HL-60 (cell line): ENCODE measurements at regions not wholly inside any gene's neighbourhood (a gene's known extent, or its start where the extent isn't known, plus 50 kb on each side); places are given as distances from the start of the nearest gene placed in this dataset.

Experiments
- DNase-seq, 2 experiments: peaks; one replicate each; pipeline ENCODE4 v3.0.0-alpha.2; 2010 to 2020; ENCODE audit warnings: low read depth in 1 of 2, low spot score in 1 of 2
- H3K27ac ChIP-seq: fragments of 250-450 bp; sonication (Bioruptor Pico); replicated peaks from 2 replicates; pipeline ENCODE4 v1.5.1; 2020; ENCODE audit warnings: mild to moderate bottlenecking, moderate library complexity
- H3K27me3 ChIP-seq: fragments of 250-450 bp; sonication (Bioruptor Pico); 2 replicates; pipeline ENCODE4 v1.5.1; 2021; ENCODE audit warnings: mild to moderate bottlenecking, moderate library complexity; ENCODE audit not compliant: insufficient read depth, poor library complexity, severe bottlenecking
- H3K4me3 ChIP-seq: replicated peaks from 2 replicates; pipeline ENCODE4 v1.5.1; 2011; ENCODE audit warnings: mild to moderate bottlenecking, control low read depth, low read length; ENCODE audit not compliant: insufficient read depth
- GABPA ChIP-seq: IDR thresholded peaks from 2 replicates; pipeline ENCODE4 v1.6.1; 2012; ENCODE audit warnings: low read depth
- POLR2AphosphoS5 ChIP-seq: IDR thresholded peaks from 2 replicates; pipeline ENCODE4 v1.6.1; 2012; ENCODE audit warnings: low read depth
- SPI1 ChIP-seq: IDR thresholded peaks from 2 replicates; pipeline ENCODE4 v1.6.1; 2012; ENCODE audit warnings: low read depth, mild to moderate bottlenecking, borderline replicate concordance
- TF ChIP-seq, protein P1 (sequence below): IDR thresholded peaks from 2 replicates; pipeline ENCODE4 v1.6.1; 2012; ENCODE audit warnings: low read depth; ENCODE audit not compliant: insufficient replicate concordance
- TF ChIP-seq, protein P2 (sequence below): IDR thresholded peaks from one replicate; pipeline ENCODE4 v1.5.1; 2011; ENCODE audit warnings: low read length, control low read depth, inconsistent platforms; ENCODE audit not compliant: insufficient read depth

- Histone ChIP-seq H3K27me3 (no peaks in the 10 kb centered on the region), H3K27ac (no peak overlapping the region), H3K4me3 (no peak overlapping the region)
- no peak for TF ChIP-seq POLR2AphosphoS5
- no peak for TF ChIP-seq GABPA
- DNase-seq: no peak
Measured at GRCh38 chr5:42337607-42338006, 85.6 kb upstream of the GHR start.

- Histone ChIP-seq H3K27ac (no peak overlapping the region), H3K27me3 (no peaks in the 10 kb centered on the region), H3K4me3 (no peak overlapping the region)
- no peak for TF ChIP-seq GABPA
- TF ChIP-seq, protein P1, sequence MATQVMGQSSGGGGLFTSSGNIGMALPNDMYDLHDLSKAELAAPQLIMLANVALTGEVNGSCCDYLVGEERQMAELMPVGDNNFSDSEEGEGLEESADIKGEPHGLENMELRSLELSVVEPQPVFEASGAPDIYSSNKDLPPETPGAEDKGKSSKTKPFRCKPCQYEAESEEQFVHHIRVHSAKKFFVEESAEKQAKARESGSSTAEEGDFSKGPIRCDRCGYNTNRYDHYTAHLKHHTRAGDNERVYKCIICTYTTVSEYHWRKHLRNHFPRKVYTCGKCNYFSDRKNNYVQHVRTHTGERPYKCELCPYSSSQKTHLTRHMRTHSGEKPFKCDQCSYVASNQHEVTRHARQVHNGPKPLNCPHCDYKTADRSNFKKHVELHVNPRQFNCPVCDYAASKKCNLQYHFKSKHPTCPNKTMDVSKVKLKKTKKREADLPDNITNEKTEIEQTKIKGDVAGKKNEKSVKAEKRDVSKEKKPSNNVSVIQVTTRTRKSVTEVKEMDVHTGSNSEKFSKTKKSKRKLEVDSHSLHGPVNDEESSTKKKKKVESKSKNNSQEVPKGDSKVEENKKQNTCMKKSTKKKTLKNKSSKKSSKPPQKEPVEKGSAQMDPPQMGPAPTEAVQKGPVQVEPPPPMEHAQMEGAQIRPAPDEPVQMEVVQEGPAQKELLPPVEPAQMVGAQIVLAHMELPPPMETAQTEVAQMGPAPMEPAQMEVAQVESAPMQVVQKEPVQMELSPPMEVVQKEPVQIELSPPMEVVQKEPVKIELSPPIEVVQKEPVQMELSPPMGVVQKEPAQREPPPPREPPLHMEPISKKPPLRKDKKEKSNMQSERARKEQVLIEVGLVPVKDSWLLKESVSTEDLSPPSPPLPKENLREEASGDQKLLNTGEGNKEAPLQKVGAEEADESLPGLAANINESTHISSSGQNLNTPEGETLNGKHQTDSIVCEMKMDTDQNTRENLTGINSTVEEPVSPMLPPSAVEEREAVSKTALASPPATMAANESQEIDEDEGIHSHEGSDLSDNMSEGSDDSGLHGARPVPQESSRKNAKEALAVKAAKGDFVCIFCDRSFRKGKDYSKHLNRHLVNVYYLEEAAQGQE: no peak
- no peak for TF ChIP-seq POLR2AphosphoS5
- no peak for TF ChIP-seq SPI1
- TF ChIP-seq, protein P2, sequence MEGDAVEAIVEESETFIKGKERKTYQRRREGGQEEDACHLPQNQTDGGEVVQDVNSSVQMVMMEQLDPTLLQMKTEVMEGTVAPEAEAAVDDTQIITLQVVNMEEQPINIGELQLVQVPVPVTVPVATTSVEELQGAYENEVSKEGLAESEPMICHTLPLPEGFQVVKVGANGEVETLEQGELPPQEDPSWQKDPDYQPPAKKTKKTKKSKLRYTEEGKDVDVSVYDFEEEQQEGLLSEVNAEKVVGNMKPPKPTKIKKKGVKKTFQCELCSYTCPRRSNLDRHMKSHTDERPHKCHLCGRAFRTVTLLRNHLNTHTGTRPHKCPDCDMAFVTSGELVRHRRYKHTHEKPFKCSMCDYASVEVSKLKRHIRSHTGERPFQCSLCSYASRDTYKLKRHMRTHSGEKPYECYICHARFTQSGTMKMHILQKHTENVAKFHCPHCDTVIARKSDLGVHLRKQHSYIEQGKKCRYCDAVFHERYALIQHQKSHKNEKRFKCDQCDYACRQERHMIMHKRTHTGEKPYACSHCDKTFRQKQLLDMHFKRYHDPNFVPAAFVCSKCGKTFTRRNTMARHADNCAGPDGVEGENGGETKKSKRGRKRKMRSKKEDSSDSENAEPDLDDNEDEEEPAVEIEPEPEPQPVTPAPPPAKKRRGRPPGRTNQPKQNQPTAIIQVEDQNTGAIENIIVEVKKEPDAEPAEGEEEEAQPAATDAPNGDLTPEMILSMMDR: no peak
- DNase-seq: no peak
Measured at GRCh38 chr5:42338136-42338535, 85.1 kb upstream of the GHR start.

GRCh38 chr5:42349163-42349562 is 74.1 kb upstream of the GHR start:
- no peak for DNase-seq
- Histone ChIP-seq H3K27me3 (no peaks in the 10 kb centered on the region), H3K4me3 (no peak overlapping the region), H3K27ac (no peak overlapping the region)
- TF ChIP-seq, protein P1: no peak
- TF ChIP-seq POLR2AphosphoS5: no peak
- TF ChIP-seq, protein P2: no peak
- no peak for TF ChIP-seq GABPA
- TF ChIP-seq SPI1: no peak

GRCh38 chr5:42351956-42352355 is 71.3 kb upstream of the GHR start:
- Histone ChIP-seq H3K27ac (no peak overlapping the region), H3K4me3 (no peak overlapping the region), H3K27me3 (no peaks in the 10 kb centered on the region)
- no peak for DNase-seq
- no peak for TF ChIP-seq SPI1
- TF ChIP-seq, protein P2: no peak
- TF ChIP-seq, protein P1: no peak
- no peak for TF ChIP-seq POLR2AphosphoS5
